GM12874 (cell line): ENCODE measurements at regions not wholly inside any gene's neighbourhood (a gene's known extent, or its start where the extent isn't known, plus 50 kb on each side); places are given as distances from the start of the nearest gene placed in this dataset.

ENCODE experiments used
- CTCF ChIP-seq: IDR thresholded peaks from 2 replicates; pipeline ENCODE4 v1.5.1; 2011; ENCODE audit warnings: low read depth, mild to moderate bottlenecking, control low read depth, low read length, moderate library complexity; ENCODE audit not compliant: insufficient read depth

- TF ChIP-seq CTCF = no peak
Observed at GRCh38 chr5:40258222-40258621, 421.5 kb upstream of the PTGER4 start.

- no peak for TF ChIP-seq CTCF
Observed at GRCh38 chr5:40240671-40241070, 439.0 kb upstream of the PTGER4 start.

GRCh38 chr5:40240111-40240510 lies 439.6 kb upstream of the PTGER4 start:
- TF ChIP-seq CTCF = no peak

- no peak for TF ChIP-seq CTCF
Observed at GRCh38 chr5:40238066-40238745, 441.5 kb upstream of the PTGER4 start.

- TF ChIP-seq CTCF = no peak
Observed at GRCh38 chr5:40235471-40236400, 444.0 kb upstream of the PTGER4 start.

- no peak for TF ChIP-seq CTCF
Observed at GRCh38 chr5:40233268-40233667, 446.4 kb upstream of the PTGER4 start.

GRCh38 chr5:40227931-40228330 lies 451.8 kb upstream of the PTGER4 start:
- no peak for TF ChIP-seq CTCF
